HFFc6 (cell line): ENCODE measurements at regions not wholly inside any gene's neighbourhood (a gene's known extent, or its start where the extent isn't known, plus 50 kb on each side); places are given as distances from the start of the nearest gene placed in this dataset.

ENCODE experiments used
- DNase-seq: peaks from one replicate; pipeline ENCODE4 v3.0.0-alpha.2; 2018
- H3K27ac Mint-ChIP-seq: 2 replicates; pipeline ENCODE4 v1.8.0; 2020; ENCODE audit warnings: mild to moderate bottlenecking, mixed read lengths
- H3K27me3 Mint-ChIP-seq: 2 replicates; pipeline ENCODE4 v1.8.0; 2021; ENCODE audit warnings: mild to moderate bottlenecking, moderate library complexity, mixed read lengths; ENCODE audit not compliant: insufficient read depth
- H3K36me3 Mint-ChIP-seq: 2 replicates; pipeline ENCODE4 v1.8.0; 2021; ENCODE audit warnings: low read depth, mixed read lengths
- H3K4me1 Mint-ChIP-seq: 2 replicates; pipeline ENCODE4 v1.8.0; 2020; ENCODE audit warnings: low read depth, mixed read lengths
- H3K4me3 Mint-ChIP-seq: 2 replicates; pipeline ENCODE4 v1.8.0; 2020; ENCODE audit warnings: mild to moderate bottlenecking, moderate library complexity, mixed read lengths
- H3K9me3 Mint-ChIP-seq: 2 replicates; pipeline ENCODE4 v1.8.0; 2020; ENCODE audit warnings: mild to moderate bottlenecking, mixed read lengths
- CTCF ChIP-seq: fragments of 200-600 bp; sonication (generic); IDR thresholded peaks from 2 replicates; pipeline ENCODE4 v1.5.0; 2021; ENCODE audit warnings: antibody characterized with exemption, mild to moderate bottlenecking

DNA sequence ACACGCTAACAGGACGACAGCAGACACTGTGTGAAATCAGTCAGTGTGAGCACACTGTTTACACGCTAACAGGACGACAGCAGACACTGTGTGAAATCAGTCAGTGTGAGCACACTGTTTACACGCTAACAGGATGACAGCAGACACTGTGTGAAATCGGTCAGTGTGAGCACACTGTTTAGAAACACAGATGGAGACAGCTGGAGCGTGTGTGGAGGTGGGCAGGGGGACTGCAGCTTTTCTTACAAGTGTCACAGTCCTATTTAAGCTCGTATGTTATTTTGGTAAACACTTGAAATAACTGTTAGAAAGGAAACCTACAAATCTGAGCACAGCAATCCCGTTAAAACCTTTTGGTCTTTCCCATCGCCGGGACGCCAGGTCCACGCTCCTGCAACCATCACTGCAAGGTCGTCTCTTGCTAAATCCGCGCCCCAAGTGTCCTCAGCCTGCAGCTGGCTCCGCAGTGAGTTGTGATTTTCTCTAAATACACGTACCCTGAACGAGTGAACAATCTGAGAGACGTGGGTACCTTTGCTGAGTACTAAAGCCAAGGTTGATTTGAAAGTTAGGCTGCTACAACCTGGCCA lies 58.9 kb upstream of the CTDP1 start:
- Mint-ChIP-seq H3K4me1 (peaks cover 5% of the 10 kb centered on the region; the same call in 1 of the 2 replicates), H3K9me3 (peaks cover 4% of the 10 kb centered on the region; the same call in 1 of the 2 replicates), H3K36me3 (no peaks in the 10 kb centered on the region), H3K27ac (no peak overlapping the region), H3K4me3 (no peak overlapping the region), H3K27me3 (peaks cover 14% of the 10 kb centered on the region)
- no peak for TF ChIP-seq CTCF
- DNase-seq = no peak

GRCh38 chr18:79621501-79621900 lies 58.1 kb upstream of the CTDP1 start:
- Mint-ChIP-seq H3K9me3 (peaks cover 4% of the 10 kb centered on the region; the same call in 1 of the 2 replicates), H3K27ac (no peak overlapping the region), H3K27me3 (peaks cover 22% of the 10 kb centered on the region), H3K4me3 (no peak overlapping the region), H3K4me1 (peaks cover 7% of the 10 kb centered on the region; the same call in 1 of the 2 replicates), H3K36me3 (no peaks in the 10 kb centered on the region)
- no peak for TF ChIP-seq CTCF
- DNase-seq = no peak

DNA sequence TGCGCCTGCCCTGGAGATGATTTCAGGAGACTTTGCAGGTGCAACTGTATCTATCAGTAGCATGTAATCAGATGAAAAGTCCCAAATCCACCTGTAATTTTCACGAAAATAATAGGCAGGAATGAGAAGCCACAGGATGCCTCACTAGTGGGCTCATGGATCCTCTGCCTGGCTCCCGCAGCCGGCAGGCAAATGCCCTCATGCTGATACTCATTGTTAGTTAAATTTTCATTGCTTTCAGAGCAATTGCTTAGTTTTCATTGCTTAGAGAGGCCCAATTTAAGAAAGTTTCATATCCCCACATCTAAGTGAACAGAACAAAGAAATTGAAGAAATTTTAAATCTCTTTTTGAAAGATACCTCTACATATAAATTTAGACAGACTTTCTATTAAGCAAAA lies 57.6 kb upstream of the CTDP1 start:
- no peak overlapping the region for H3K27ac Mint-ChIP-seq
- H3K27me3 Mint-ChIP-seq = peaks cover 22% of the 10 kb centered on the region
- TF ChIP-seq CTCF = no peak
- peaks cover 4% of the 10 kb centered on the region; the same call in 1 of the 2 replicates for H3K9me3 Mint-ChIP-seq
- H3K4me1 Mint-ChIP-seq = peaks cover 7% of the 10 kb centered on the region; the same call in 1 of the 2 replicates
- no peaks in the 10 kb centered on the region for H3K36me3 Mint-ChIP-seq
- no peak overlapping the region for H3K4me3 Mint-ChIP-seq
- DNase-seq = no peak

DNA sequence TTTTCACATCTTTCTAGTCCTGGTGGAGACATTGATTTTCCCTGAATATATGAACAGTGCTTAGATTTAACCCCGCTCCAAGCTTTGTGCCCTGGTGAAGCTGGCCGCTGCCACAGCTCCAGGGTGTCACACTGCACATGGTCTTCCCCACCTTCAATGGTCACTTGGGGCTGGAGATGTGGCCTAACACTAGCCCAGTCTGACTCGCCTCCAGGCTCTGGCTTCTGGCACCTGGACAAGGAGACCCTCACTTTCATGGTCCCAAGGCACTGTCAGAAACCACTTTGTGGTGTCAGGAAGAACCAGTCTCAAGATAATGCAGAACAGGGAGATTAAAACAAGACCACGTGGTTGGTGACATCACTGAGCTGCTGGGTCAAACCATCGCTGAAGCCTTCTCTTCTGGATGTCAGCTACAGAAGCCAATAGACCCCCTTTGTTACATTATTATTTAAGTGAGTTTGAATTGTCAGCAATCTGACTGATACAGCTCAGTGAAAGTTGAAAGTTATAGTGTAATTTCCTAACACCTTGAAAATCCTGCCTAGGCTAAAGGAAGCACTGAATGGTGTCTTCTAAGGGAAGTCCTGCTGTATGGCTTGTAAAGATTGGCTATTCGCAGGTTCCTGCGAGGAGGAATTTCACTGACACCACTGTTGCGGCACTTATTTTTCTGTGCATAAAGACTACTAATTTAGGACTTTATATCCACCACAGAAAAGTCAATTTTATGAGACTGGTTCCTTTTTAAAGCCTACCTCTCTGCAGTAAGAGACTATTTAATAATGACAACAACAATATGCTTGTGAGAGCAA lies 55.0 kb upstream of the CTDP1 start:
- H3K27me3 Mint-ChIP-seq = peaks cover 33% of the 10 kb centered on the region
- H3K4me3 Mint-ChIP-seq = no peak overlapping the region
- TF ChIP-seq CTCF = no peak
- peaks cover 7% of the 10 kb centered on the region; the same call in 1 of the 2 replicates for H3K4me1 Mint-ChIP-seq
- no peaks in the 10 kb centered on the region for H3K9me3 Mint-ChIP-seq
- no peak overlapping the region for H3K27ac Mint-ChIP-seq
- H3K36me3 Mint-ChIP-seq = no peaks in the 10 kb centered on the region
- no peak for DNase-seq

DNA sequence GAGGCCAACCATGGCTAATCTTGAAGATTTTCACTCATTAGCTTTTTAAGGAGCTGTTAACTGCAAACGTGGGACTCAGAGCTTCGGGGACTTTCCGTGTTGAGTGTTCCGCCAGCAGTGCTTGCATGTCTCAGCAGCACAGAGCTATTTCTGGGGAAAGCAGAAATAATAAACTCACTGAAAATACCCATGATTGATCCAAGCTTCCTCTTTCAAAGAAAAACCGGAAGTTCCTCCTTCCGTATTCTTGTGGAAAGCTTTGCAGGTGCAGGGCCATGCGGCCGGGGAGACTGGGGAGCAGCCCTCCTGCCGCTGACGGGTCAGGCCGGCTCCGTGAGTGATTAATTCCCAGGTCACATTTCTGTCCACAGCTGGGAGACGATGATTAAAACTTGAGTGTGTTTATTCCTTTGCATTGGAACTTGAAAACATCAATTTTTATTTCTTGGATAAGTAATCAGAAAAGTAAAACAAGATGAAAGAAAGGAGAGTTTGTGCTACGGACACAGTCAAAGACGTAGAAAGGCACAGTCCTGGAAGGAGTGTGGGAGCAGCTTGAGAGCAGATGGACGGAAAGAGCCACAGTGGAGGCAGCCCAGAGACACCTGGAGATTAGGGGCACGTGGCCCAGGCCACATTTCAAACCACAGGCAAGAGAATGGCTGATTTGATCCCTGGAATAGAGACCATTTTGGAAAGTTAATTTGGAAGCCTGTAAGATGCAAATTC lies 54.2 kb upstream of the CTDP1 start:
- H3K27ac Mint-ChIP-seq = no peak overlapping the region
- H3K36me3 Mint-ChIP-seq = no peaks in the 10 kb centered on the region
- peaks cover 41% of the 10 kb centered on the region for H3K27me3 Mint-ChIP-seq
- DNase-seq = no peak
- no peak for TF ChIP-seq CTCF
- no peaks in the 10 kb centered on the region for H3K9me3 Mint-ChIP-seq
- H3K4me3 Mint-ChIP-seq = no peak overlapping the region
- H3K4me1 Mint-ChIP-seq = peaks cover 7% of the 10 kb centered on the region; the same call in 1 of the 2 replicates
